CD14-positive monocyte (primary cell): ENCODE measurements at regions not wholly inside any gene's neighbourhood (a gene's known extent, or its start where the extent isn't known, plus 50 kb on each side); places are given as distances from the start of the nearest gene placed in this dataset.

Experiments
- DNase-seq, 3 donors: peaks; one replicate each; pipeline ENCODE4 v3.0.0-alpha.2; 2011 to 2022
- H2AFZ ChIP-seq: 2 replicates; pipeline ENCODE4 v1.6.0; 2012; ENCODE audit warnings: mild to moderate bottlenecking, low read depth, low read length, inconsistent platforms; ENCODE audit not compliant: insufficient read depth, poor library complexity, severe bottlenecking
- H3K27ac ChIP-seq, 2 donors: 1 replicate in 1 of 2; 2 replicates in 1 of 2; pipeline ENCODE4 v1.5.1; 2012 to 2013; ENCODE audit warnings: low read length in 2 of 2, control low read depth in 1 of 2, inconsistent platforms in 1 of 2, low read depth in 1 of 2, mild to moderate bottlenecking in 1 of 2
- H3K27me3 ChIP-seq, 2 donors: one replicate each; pipeline versions ENCODE4 v1.6.0 to v1.6.1; 2011 to 2013; ENCODE audit warnings: low read length in 2 of 2; ENCODE audit not compliant: control insufficient read depth in 2 of 2, insufficient read depth in 2 of 2
- H3K36me3 ChIP-seq, 2 donors: replicated peaks in 1 of 2; 1 replicate in 1 of 2; 2 replicates in 1 of 2; pipeline versions ENCODE4 v1.5.1 to v1.6.1; 2012 to 2013; ENCODE audit warnings: low read length in 2 of 2, control low read depth in 1 of 2, inconsistent platforms in 1 of 2, mild to moderate bottlenecking in 1 of 2; ENCODE audit not compliant: insufficient read depth in 2 of 2, control insufficient read depth in 1 of 2
- H3K4me1 ChIP-seq, 2 donors: 1 replicate in 1 of 2; 2 replicates in 1 of 2; pipeline versions ENCODE4 v1.5.1 to v1.6.1; 2012 to 2013; ENCODE audit warnings: low read length in 2 of 2, control low read depth in 1 of 2, inconsistent platforms in 1 of 2, mild to moderate bottlenecking in 1 of 2, moderate library complexity in 1 of 2; ENCODE audit not compliant: insufficient read depth in 2 of 2, control insufficient read depth in 1 of 2
- H3K4me2 ChIP-seq: replicated peaks from 2 replicates; pipeline ENCODE3; 2012; ENCODE audit warnings: low read length, moderate library complexity, mild to moderate bottlenecking; ENCODE audit not compliant: poor library complexity, severe bottlenecking; ENCODE audit errors: extremely low read depth
- H3K4me3 ChIP-seq, 3 experiments: fragments of 200-600 bp in 1 of 3; sonication (generic) in 1 of 3; replicated peaks in 1 of 3; 1 replicate in 2 of 3; 2 replicates in 1 of 3; pipeline ENCODE4 v1.5.1; 2011 to 2013; ENCODE audit warnings: low read length in 3 of 3, mild to moderate bottlenecking in 3 of 3, control low read depth in 2 of 3, low read depth in 2 of 3, inconsistent platforms in 1 of 3, moderate library complexity in 1 of 3
- H3K79me2 ChIP-seq: 2 replicates; pipeline ENCODE4 v1.6.0; 2012; ENCODE audit warnings: mild to moderate bottlenecking, control low read depth, inconsistent platforms, low read length, moderate library complexity; ENCODE audit not compliant: insufficient read depth
- H3K9ac ChIP-seq: 2 replicates; pipeline ENCODE4 v1.6.0; 2017; ENCODE audit warnings: low read length, mild to moderate bottlenecking; ENCODE audit not compliant: insufficient read depth, poor library complexity, severe bottlenecking
- H3K9me3 ChIP-seq, 2 donors: replicated peaks in 1 of 2; 1 replicate in 1 of 2; 2 replicates in 1 of 2; pipeline versions ENCODE4 v1.5.1 to v1.6.1; 2012 to 2013; ENCODE audit warnings: low read length in 2 of 2, control low read depth in 1 of 2; ENCODE audit not compliant: control insufficient read depth in 1 of 2, insufficient read depth in 1 of 2
- H4K20me1 ChIP-seq: 2 replicates; pipeline ENCODE4 v1.6.0; 2012; ENCODE audit warnings: mild to moderate bottlenecking, low read length, control low read depth, moderate library complexity; ENCODE audit not compliant: insufficient read depth
- H3K27ac Mint-ChIP-seq, 7 donors: one replicate each; pipeline ENCODE4 v1.8.0; 2020; ENCODE audit warnings: mild to moderate bottlenecking in 7 of 7, mixed read lengths in 7 of 7, moderate library complexity in 6 of 7, inconsistent platforms in 2 of 7
- H3K27me3 Mint-ChIP-seq, 3 donors: one replicate each; pipeline ENCODE4 v1.8.0; 2021 to 2022; ENCODE audit warnings: low read depth in 3 of 3, mild to moderate bottlenecking in 3 of 3, mixed read lengths in 3 of 3, moderate library complexity in 3 of 3, inconsistent platforms in 1 of 3
- H3K36me3 Mint-ChIP-seq, 2 donors: one replicate each; pipeline ENCODE4 v1.8.0; 2020; ENCODE audit warnings: mixed read lengths in 2 of 2, inconsistent platforms in 1 of 2, mild to moderate bottlenecking in 1 of 2
- H3K4me1 Mint-ChIP-seq: one replicate; pipeline ENCODE4 v1.8.0; 2020; ENCODE audit warnings: mild to moderate bottlenecking, mixed read lengths
- H3K4me3 Mint-ChIP-seq, 2 donors: one replicate each; pipeline ENCODE4 v1.8.0; 2020; ENCODE audit warnings: mild to moderate bottlenecking in 2 of 2, mixed read lengths in 2 of 2, moderate library complexity in 1 of 2
- H3K9me3 Mint-ChIP-seq, 7 donors: one replicate each; pipeline ENCODE4 v1.8.0; 2020 to 2022; ENCODE audit warnings: mixed read lengths in 7 of 7, mild to moderate bottlenecking in 6 of 7, moderate library complexity in 6 of 7, inconsistent platforms in 2 of 7
- CTCF ChIP-seq: fragments of 200-600 bp; IDR thresholded peaks from one replicate; pipeline ENCODE4 v1.8.0; 2022; ENCODE audit warnings: antibody characterized with exemption, mild to moderate bottlenecking
- WGBS: methylation state at CpG from one replicate; pipeline ENCODE4 v1.1.5; 2013; ENCODE audit warnings: missing lambda C conversion rate; ENCODE audit not compliant: insufficient coverage; 5-methylcytosine and 5-hydroxymethylcytosine counted together
- intact Hi-C, 2 donors: fragments of 100-400 bp; cut with micrococcal nuclease; formaldehyde crosslinking; loops; one replicate each; pipeline versions ENCODE4 v1.15.0 to v1.15.1; 2023

DNA sequence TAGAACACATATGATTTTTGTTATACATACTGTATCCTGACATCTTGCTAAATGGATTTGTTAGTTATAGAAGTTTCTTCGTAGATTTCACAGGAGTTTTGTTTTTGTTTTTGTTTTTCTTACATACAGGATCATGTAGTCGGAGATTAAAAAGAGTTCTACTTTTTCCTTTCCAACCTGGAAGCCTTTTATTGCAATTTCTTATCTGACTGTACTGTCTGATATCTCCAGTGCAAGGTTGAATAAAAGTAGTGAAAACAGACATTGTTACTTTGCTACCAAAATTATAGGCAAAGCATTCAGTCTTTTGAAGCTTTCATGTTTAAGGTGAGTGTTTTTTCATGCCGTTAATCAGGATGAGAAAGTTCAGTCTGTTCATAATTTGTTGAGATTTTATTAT lies 117.4 kb upstream of the PRSS3 start:
- intact Hi-C loops, result no loop called here
- Histone ChIP-seq H2AFZ (no peak overlapping the region), H3K4me1 (peaks cover 7 to 13% of the 10 kb centered on the region in 2 donors), H3K4me3 (no peak overlapping the region), H3K27me3 (peaks cover 21 to 29% of the 10 kb centered on the region in 2 donors), H3K79me2 (no peaks in the 10 kb centered on the region), H4K20me1 (no peaks in the 10 kb centered on the region), H3K4me2 (no peak overlapping the region), H3K36me3 (no peaks in the 10 kb centered on the region), H3K27ac (no peak overlapping the region), H3K9me3 (no peaks in the 10 kb centered on the region), H3K9ac (no peak overlapping the region)
- peak overlapping the region in 1 of 2 donors; percentile 47 for H3K4me3 Mint-ChIP-seq
- peaks cover 10 to 46% (median 28%) of the 10 kb centered on the region in 3 donors for H3K27me3 Mint-ChIP-seq
- H3K36me3 Mint-ChIP-seq, result no peaks in the 10 kb centered on the region
- peaks cover 0 to 3% (median 0%) of the 10 kb centered on the region in 7 donors for H3K9me3 Mint-ChIP-seq
- peaks cover 12% of the 10 kb centered on the region for H3K4me1 Mint-ChIP-seq
- DNase-seq, result no peak
- no peak overlapping the region for H3K27ac Mint-ChIP-seq
- no CpG with 5 or more reads among the region's 3 CpGs for WGBS
- TF ChIP-seq CTCF, result no peak

DNA sequence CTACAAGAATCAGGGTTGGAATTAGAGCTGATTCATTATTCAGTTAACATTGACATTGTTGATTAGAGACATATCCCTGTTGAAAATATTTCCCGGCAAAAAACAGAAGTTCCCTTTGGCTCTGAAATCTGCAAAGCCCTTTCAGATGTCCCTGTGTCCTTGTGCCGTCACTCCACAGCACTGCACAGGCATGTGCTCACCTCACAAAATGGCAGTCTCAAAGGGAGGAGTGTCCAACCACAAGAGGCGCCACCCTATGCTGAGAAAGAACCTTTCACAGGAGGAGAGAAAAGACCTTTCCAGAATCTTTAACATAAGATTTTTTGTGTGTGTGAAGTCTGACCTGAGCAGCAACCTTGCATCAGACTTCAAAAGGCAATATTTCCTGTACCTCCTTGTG lies 112.8 kb upstream of the PRSS3 start:
- no peak overlapping the region for H2AFZ ChIP-seq
- Mint-ChIP-seq H3K4me3 (no peak overlapping the region), H3K27me3 (peaks cover 2 to 20% (median 8%) of the 10 kb centered on the region in 3 donors), H3K9me3 (no peaks in the 10 kb centered on the region), H3K4me1 (peaks cover 14% of the 10 kb centered on the region), H3K27ac (peak overlapping the region in 1 of 7 donors; percentile 66), H3K36me3 (no peaks in the 10 kb centered on the region)
- no peaks in the 10 kb centered on the region for H3K36me3 ChIP-seq
- DNase-seq, result no peak
- H3K9me3 ChIP-seq, result no peaks in the 10 kb centered on the region
- no peak overlapping the region for H3K4me3 ChIP-seq
- peaks cover 9 to 12% of the 10 kb centered on the region in 2 donors for H3K27me3 ChIP-seq
- peaks cover 4 to 21% of the 10 kb centered on the region in 2 donors for H3K4me1 ChIP-seq
- H4K20me1 ChIP-seq, result no peaks in the 10 kb centered on the region
- no peak overlapping the region for H3K27ac ChIP-seq
- no peak for TF ChIP-seq CTCF
- no peaks in the 10 kb centered on the region for H3K79me2 ChIP-seq
- intact Hi-C loops, result loop anchor here in 1 of 2 donors (5.0 kb wide), 1 partner anchor 40 kb away; no protein-coding TSS in a partner anchor
- 80% methylated on average over 2 of the region's 3 CpGs for WGBS
- H3K4me2 ChIP-seq, result no peak overlapping the region
- H3K9ac ChIP-seq, result no peak overlapping the region
